NCI-H2196 (cell line): ENCODE measurements at regions not wholly inside any gene's neighbourhood (a gene's known extent, or its start where the extent isn't known, plus 50 kb on each side); places are given as distances from the start of the nearest gene placed in this dataset.

Source experiments
- DNase-seq: peaks from one replicate; lab custom pipeline; 2025; ENCODE audit not compliant: unreplicated experiment; lab: John Stamatoyannopoulos, UW

DNA sequence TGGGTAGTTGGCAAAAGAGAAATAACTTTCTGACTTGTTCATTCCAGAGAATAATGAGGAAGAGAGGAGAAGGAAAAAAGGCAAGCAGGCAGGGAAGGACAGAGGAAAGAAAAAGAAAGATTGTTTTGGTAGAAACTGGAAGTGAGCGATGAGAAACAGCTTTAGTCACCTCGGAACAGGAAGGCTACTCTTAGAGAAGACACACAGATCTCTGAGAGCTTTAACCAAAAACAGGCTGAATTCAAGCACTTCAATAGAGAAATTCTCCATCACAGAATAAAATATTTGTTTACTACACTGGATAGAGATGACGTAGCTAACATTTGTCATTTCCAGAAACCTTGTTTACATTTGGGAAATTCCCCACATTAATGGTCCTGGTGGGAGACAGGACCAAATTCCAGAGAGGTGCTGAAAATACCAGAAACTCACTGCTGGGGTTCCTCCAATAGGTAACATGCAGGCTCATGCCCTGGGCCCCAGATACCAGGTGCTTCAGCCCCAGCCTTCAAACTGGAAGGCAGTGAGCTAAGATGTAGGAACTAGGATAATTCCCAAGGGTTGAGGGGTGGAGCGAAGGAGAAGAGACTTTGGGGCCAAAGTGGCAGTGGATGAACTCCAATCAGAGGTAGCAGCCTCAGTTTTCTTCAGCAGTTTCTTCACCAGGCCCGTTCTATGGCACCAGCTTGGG is 227.7 kb upstream of the GRAMD2B start:
- no peak for DNase-seq

DNA sequence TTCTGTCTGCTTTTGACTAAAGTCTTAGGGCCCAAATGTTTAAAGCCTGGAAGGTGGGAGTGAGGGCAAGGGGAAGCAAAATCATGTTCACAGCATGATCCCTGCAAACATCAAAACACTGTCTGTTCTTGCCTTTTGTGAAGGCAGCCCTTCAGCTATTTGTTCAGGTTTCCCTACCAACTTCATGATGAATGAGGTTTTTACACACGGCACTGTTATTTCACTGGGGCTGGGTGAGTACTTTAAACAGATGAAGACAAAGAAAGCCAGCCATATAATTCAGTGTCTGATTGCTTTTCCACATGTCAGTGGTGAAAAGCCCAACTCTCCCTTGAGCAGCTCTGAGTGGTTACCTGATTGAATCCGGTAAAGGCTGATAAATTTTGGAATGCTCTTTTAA is 224.7 kb upstream of the GRAMD2B start:
- peak; percentile 11 for DNase-seq

DNA sequence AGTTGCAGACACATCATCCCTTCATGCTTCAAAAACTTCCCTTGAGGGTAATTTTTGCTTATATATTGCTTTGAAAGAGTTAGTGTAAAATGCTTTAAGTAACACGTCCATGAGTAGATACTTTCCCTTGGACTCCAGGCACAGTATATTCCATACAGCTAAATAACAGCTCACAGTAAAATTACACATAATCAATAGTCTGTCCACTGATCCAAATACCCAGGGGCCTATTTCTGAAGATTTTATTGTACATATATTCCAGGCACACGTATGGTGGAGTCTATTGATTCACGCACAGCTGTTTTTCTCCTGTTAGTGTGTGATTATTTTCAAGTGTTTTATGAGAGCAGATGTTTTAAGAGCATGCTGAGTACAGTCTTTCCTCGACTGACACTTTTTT is 223.7 kb upstream of the GRAMD2B start:
- no peak for DNase-seq

DNA sequence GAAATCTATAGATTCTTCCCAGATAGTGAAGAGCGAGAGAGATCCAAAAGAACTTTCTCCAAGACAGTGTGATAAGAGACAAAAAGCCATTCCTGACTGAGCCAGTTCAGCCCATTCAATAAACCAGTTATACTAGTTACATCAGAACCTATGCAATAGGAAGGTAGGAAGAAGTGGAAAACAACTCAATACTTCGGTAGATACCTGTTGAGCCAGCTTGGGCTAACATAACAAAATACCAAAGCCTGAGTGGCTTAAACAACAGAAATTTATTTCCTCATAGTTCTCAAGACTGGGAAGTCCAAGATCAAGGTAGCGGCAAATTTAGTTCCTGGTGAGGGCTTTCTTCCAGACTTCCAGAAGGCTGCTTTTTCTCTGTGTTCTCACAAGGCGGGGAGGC is 214.5 kb upstream of the GRAMD2B start:
- no peak for DNase-seq

DNA sequence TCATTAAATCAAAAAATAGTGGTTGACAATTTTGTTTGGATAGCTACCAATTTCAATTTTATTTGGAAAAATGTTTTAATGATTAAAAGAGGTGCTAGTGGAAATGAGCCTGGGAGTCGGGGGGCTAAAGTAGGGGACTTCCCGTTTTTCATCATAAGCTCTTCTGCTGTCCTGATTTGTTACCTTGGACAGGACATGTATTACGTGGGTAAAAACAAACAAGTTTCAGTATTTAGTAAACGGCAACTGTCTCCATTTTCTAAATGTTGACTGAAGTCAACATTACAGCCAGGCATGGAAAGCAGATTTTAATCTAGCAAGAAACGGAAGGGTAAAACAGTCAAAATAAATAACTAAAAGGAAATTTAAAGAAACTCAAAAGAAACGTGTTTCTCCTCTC is 212.3 kb upstream of the GRAMD2B start:
- DNase-seq: no peak

DNA sequence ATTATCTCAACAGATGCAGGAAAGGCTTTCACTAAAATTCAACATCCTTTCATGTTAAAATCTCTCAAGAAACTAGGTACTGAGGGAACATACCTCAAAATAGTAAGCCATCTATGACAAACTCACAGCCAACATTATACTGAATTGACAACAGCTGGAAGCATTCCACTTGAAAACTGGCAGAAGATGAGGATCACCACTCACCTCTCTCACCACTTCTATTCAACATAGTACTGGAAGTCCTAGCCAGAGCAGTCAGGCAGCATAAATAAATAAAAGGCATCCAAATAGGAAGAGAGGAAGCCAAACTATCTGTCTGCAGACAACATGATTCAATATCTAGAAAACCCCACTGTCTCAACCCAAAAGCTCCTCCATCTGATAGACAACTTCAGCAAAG is 203.6 kb upstream of the GRAMD2B start:
- no peak for DNase-seq

DNA sequence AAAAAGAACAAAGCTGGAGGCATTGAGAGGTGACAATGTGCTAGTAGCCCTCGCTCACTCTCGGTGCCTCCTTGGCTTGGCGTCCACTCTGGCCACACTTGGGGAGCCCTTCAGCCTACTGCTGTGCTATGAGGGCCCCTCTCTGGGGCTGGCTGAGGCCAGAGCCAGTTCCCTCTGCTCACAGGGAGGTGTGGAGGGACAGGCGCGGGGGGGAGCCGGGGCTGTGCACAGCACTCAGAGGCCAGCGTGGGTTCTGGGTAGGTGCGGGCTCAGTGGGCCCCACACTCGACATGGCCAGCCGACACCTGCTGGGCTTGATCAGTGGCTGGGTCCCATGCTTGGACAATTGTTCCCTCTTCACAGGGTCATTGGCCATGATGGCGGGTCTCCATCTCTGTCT is 202.5 kb upstream of the GRAMD2B start:
- DNase-seq: no peak

DNA sequence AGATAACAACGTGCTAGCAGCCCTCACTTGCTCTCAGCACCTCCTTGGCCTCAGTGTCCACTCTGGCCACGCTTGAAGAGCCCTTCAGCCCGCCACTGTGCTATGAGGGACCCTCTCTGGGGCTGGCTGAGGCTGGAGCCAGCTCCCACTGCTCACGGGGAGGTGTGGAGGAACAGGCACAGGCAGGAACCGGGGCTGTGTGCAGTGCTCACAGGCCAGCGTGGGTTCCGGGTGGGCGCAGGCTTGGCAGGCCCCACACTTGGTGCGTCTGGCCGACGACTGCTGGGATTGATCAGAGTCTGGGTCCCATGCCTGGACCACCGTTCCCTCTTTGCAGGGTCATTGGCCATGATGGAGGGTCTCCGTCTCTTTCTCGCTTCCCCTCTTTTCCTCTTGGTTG is 194.3 kb upstream of the GRAMD2B start:
- no peak for DNase-seq

DNA sequence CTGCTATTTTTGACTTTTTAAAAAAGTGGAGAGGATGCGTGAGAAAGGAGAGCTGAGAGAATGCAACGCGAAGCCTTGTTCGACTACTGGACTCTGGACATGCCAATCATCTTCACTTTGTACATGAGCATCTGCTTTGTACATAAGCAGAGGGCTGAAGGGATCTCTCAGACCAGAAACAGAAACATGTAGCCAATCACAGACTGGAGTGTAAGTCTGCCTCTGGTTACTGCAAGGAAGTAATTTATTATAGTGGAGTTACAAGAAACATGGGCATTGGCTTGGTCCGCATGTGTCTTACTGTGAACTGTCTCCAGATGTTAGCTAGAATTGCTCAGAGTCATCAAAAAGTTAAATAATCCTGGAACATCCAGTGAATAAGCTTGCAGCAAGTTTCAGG is 190.0 kb upstream of the GRAMD2B start:
- DNase-seq: no peak

DNA sequence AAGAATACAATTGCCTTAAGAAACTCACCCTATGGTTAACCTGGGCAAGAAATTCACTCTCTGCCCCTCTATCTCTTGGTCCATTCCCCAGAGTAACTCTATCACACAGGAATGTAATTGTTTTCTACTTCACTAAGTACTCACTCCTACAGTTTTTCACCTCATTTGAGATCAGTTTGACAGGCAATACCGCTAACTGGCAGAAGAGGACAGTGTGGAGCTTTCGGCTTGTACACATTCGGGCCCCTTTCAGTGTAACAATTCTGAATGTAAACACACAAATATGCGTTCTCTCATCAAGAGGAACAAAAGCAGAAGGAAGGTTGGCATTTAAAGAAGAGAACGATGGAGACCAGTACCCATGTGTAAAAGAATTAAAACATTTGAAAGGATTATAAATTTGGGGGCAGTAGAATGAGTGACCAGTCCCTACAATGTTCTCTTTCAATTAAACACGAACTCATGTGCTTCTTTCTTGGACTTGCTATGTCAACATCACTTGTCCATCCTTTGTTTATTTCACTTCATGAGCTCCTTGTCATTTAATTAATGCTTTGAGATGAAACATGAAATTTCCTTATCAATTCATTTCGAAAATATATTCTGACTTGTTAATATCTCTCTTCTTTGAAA is 188.5 kb upstream of the GRAMD2B start:
- no peak for DNase-seq

DNA sequence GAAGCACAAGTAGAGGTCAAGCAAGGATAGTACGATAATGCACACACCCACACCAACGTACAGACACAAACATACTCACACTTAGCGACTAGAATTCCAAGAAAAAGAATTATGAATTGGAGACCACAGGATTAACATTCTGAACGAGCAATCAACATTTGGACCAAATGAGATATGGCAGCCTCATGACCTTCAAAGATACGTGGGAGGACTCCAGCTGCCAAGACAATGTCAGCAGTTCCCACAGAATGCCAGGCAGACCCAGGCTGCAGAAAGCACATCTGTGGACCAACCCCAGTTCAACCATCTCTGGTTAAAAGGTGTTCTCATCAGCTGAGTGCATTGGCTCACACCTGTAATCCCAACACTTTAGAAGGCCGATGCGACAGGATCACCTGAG is 187.6 kb upstream of the GRAMD2B start:
- DNase-seq: no peak

DNA sequence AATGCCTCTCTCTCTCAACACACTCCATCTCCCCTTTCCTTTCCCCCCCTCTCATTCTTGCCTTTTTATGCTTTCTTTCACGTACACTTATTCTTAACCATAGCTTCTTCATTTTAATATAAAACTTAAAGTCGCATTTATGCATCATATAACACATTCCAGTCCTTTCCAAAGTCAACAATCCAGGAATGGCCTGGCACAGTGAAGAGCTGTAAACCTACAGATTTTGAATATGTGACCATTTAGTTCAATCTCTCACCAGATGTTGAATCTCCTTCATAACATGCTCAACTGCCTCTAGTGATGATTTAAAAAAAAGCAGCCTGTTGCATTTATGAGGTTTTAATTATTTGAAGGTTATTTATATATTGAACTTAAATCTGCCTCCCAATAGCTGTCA is 186.2 kb upstream of the GRAMD2B start:
- no peak for DNase-seq

DNA sequence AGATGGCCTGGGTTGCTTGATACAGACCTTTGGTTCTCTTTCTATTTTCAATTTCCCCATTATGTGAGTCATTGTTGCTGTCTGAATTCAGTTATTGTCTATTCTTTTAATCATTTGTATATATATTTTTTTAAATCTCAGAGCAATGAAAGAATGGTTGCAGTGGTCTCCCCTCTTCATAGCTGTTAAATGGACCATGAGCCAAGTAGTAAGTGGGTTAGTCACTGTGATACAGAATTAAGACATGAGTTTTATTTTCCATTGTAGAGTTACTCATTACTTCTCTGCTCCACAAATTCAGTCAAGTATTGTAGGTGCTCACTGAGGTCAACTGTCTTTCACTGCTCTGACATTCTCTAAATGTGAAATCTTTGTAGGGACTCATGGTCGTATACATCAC is 174.6 kb upstream of the GRAMD2B start:
- no peak for DNase-seq

DNA sequence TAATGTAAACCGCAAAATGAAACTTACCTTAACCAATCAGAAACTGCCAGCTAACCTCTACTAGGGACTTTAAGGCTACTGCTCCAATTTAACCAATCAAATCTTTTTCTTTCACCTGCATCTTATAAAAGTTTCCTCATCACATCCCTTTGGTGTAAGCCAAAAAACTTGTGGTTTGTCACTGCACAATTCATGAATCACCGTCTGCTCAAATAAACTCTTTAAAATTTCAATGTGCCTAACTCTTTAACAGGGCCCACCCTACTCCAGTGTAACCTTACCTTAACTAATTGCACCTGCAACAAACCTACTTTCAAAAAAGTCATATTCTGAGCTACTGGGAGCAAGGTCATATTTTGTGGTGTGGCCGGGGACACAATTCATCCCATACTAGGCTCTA is 172.2 kb upstream of the GRAMD2B start:
- DNase-seq: no peak

DNA sequence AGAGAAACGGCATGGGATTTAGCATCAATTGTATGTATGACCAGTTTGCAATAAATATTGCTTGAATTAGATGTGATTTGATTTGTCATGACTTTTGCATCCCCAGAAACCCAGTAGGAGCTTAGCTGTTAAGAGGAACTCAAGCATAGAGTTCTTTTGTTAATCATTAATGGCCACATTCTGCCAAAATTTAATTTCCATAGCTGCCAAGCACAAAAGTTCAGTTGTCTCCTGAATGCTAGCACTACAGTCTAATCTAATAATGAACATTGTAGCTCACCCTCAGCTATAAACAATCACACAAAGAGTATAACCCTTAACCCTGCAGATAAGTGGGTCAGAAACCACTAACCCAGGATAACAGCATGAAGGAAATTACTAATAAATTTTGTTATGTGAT is 169.8 kb upstream of the GRAMD2B start:
- no peak for DNase-seq

DNA sequence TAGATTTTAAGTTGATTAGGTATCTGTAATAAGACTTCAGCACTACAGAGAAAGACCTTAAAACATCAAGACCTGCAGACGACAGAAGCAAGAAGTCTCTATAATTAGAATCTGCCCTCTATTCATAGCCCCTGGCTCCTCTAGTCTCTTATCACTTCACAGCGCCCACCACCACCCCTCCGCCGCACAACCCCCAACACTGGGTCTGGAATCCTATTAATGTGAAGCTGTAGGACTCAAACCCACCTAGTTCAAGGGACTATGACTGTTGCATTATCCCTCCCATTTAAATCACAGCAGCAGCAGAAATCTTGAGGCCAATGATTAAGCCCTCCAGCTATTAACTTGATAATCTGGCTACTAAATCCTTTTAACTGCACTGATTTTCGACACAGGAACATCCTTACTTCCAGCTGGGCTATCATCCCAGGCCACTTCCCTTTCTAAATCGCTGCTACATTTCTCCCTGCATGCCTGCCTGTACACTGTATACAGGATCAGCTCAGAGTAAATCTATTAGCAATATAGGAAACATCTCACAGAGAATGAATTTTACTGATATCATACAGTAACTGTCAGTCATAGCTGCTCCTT is 159.5 kb upstream of the GRAMD2B start:
- DNase-seq: no peak

DNA sequence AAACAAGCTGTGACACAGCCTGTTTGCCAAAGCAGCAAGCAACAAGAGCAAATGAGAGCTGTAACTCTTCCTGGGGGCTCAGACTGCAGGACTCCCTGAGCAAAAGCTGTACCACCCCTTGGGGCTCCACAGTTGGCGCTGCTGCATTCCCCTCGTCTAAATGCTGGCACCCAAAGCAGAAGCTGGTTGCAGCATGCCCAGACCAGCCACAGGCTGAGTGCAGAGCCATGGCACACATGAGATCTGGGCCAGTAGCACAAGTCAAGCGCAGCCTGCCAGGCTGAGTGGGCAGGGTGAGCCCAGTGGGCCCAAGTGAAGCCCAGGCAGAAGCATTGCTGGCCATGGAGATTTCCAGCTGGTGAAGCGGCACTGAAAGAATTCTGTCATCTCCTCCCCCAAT is 157.3 kb upstream of the GRAMD2B start:
- no peak for DNase-seq

DNA sequence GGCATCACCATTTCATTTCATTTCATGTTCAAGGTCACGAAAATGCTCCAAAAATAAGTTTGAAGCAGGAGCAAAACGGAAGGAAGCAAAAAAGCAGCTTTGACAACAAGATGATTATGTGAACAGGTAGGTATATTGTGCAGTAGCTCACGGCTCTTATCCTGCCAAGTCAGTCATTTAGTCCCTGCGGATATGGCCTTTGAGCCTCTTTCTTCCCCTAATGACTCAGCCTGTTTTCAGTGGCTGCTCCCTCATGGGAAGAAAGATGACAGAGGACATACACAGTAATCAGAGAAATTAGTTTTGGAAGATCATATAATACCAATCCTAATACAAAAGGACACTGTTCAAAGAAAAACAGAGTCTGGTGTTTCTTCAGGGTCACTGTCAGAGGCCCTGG is 155.8 kb upstream of the GRAMD2B start:
- DNase-seq: no peak

DNA sequence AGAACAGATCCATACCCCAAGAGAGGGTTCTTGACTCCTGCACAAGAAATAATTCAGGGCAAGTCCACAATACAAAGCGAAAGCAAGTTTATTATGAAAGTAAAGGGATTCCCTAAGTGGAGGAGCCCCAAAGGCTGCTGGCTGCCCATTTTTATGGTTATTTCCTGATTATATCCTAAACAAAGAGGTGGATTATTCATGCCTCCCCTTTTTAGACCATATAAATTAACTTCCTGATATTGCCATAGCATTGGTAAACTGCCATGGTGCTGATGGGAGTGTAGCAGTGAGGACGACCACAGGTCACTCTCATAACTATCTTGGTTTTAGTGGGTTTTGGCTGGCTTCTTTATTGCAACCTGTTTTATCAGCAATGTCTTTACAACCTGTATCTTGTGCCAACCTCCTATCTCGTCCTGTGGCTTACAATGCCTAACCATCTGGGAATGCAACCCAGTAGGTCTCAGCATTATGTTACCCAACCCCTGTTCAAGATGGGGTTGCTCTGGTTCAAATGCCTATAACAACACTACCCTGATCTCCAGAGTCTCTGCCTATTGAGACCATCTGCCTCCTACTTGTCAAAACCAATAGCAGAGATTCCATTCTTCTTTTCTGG is 154.4 kb upstream of the GRAMD2B start:
- DNase-seq: no peak

DNA sequence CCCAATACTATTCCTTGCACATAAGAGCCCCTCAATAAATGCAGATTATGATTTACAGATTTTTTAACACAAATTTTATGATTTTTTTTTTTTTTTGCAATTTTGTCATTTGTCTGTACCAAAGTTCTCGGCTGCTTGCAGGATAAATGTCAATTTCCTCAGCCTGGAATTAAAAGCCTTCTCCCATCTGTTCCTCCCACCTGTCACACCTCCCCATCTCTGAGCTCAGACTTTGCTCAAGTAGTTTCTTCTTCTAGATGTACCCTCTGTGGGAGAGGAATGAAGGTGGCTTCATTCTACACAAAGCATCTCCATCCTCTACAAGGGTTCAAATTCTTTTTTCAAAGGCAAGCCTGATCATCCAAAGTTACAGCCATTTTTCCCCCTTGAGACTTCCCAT is 153.7 kb upstream of the GRAMD2B start:
- no peak for DNase-seq

DNA sequence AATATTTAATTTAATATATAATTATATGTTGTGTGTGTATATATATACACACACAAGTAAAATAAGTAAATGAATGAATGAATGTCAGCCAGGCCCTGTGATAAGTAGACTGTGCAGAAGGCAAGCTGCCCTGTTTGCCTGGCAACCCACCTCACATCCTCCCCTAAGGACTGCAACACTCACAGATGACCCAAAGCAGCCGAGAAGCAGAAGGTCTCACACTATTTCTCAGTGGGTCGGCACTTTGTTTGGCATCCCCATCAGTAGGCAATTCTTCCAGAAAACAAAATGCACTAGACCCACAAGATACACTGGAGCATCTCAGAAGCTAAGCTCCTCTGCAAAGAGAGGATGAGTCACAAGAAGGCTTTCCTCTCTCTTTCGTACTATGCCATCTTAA is 152.1 kb upstream of the GRAMD2B start:
- no peak for DNase-seq

DNA sequence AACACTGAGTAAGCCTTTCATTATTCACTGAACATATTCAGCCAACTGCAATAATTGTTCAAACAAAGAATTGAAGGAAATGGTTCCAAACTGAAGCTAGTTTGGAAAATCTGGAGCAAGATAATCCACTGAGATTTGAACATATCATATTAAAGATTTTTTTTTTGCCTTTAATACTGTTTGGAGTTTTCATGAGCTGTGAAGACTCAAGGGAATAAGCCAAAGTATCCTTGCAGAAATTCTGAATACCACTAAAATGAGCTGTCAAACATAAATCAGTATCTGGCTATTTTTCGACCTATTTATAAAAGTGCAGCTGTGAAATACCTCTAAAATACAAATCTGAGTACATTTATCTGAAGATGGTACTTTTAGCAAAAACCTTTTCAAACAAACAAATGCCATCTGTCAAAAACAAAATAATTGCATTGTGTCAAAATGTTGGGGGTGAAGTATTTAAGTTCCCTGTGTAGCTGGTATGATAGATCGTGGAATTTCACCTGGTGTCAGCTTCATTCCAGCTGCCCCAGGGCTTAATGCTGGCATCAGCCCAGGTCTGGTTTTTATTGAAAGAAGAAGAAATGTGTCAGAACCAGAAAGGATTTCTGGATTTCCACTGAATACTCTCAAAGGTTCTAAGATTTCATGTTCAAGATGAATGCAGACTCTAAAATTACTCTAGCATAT is 149.0 kb upstream of the GRAMD2B start:
- DNase-seq: no peak
